ENCODE measurements at regions not wholly inside any gene's neighbourhood (a gene's known extent, or its start where the extent isn't known, plus 50 kb on each side); places are given as distances from the start of the nearest gene placed in this dataset.
"Not testable (repeated sequence)": the region's sequence is repeated elsewhere in the genome, so short reads cannot be mapped to it uniquely, and the experiment has no call there.

DNA sequence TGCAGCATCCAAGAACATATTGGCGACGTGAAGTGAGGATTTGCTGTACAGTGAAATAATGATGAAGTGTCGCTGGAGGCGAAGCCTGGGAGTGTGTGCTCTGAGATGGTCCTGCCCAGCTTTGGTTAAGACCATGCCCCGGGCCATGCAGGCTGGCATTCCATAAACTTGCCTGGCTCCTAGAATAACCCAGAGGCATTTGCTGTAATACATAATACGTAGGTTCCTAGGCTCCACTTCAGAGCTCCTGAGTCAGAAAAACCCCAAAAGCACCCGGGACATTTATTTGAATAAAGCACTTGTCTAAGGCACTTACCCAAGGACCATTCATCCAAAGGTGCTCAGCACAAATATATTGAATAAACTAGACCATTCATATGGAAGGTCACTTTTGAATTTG, 279.3 kb downstream of the ABCC12 start:
- no peak overlapping the region for H3K4me3 ChIP-seq (ENCODE audit: low read length)
- H2AFZ ChIP-seq (ENCODE audit: low read length): no peak overlapping the region
- H3K9me3 ChIP-seq (ENCODE audit: low read length): no peaks in the 10 kb centered on the region
- no peaks in the 10 kb centered on the region for H4K20me1 ChIP-seq (ENCODE audit: insufficient read depth, low read depth, low read length)
- H3K27ac ChIP-seq (ENCODE audit: low read length): no peak overlapping the region
- no peaks in the 10 kb centered on the region for H3K27me3 ChIP-seq (ENCODE audit: low read length)
- no peak overlapping the region for H3K9ac ChIP-seq (ENCODE audit: low read length)
- H3K79me2 ChIP-seq (ENCODE audit: low read length): no peaks in the 10 kb centered on the region
- DNase-seq: no peak
- H3K4me2 ChIP-seq (ENCODE audit: low read depth, low read length, poor library complexity, severe bottlenecking): no peak overlapping the region
- H3K36me3 ChIP-seq (ENCODE audit: insufficient read depth, low read length): no peaks in the 10 kb centered on the region
- peaks cover 37% of the 10 kb centered on the region for H3K4me1 ChIP-seq (ENCODE audit: low read length)
- H3K9me2 ChIP-seq (replicated peaks; ENCODE audit: insufficient read depth, low read length): no peaks in the 10 kb centered on the region

GRCh38 chr16:47873434-47873833, 282.4 kb downstream of the ABCC12 start:
- Histone ChIP-seq H4K20me1 (ENCODE audit: insufficient read depth, low read depth, low read length) (no peaks in the 10 kb centered on the region), H2AFZ (ENCODE audit: low read length) (no peak overlapping the region), H3K27ac (ENCODE audit: low read length) (no peak overlapping the region), H3K4me2 (ENCODE audit: low read depth, low read length, poor library complexity, severe bottlenecking) (no peak overlapping the region), H3K9me2 (replicated peaks; ENCODE audit: insufficient read depth, low read length) (no peaks in the 10 kb centered on the region), H3K4me1 (ENCODE audit: low read length) (peaks cover 27% of the 10 kb centered on the region), H3K9me3 (ENCODE audit: low read length) (no peaks in the 10 kb centered on the region), H3K36me3 (ENCODE audit: insufficient read depth, low read length) (no peaks in the 10 kb centered on the region), H3K79me2 (ENCODE audit: low read length) (no peaks in the 10 kb centered on the region), H3K4me3 (ENCODE audit: low read length) (no peak overlapping the region), H3K9ac (ENCODE audit: low read length) (no peak overlapping the region), H3K27me3 (ENCODE audit: low read length) (no peaks in the 10 kb centered on the region)
- peak; percentile 83 for DNase-seq

DNA sequence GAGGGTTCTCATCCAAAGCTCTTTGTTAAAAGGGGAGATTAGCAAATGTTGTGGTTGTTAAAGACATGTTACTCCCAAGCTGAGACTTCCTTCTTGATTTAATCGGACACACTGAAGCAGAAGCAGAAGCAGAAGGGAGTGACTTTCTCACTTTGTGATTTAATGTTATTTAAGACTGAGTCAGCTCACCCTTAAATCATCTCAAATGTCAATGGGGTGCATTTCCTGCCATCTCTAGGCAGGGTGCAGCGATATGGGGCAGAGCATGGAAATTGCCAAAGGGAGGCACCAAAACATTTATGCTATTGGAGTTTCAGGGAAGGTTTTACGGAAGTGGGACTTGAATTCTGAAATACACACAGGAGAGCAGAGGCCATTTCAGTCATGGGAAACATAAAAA, 283.6 kb downstream of the ABCC12 start:
- no peak overlapping the region for H3K4me3 ChIP-seq (ENCODE audit: low read length)
- no peak overlapping the region for H3K9ac ChIP-seq (ENCODE audit: low read length)

DNA sequence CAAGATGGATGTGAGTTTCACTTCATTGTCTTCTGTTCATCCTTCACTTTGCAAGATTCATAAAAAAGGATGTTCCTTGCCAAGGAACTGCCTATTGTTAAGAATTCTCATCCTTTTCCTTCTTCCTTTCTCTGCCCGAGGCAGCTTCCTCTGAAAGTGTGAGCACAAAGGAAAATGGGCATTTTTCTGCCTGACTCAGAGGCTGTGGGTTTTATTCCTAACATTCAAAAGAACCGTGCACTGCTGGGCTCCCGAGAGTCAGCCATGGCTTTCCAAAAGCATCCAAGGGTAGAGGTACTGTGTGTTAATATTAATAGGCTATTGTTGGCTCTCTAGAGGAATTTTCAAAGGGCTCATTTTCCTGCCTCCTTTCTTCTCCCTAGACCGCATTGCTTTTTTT, 289.4 kb downstream of the ABCC12 start:
- 0 out of 2 replicates have a peak, but pooled peaks cover 3% of the 10 kb centered on the region for H3K4me1 ChIP-seq (ENCODE audit: low read length)
- H3K79me2 ChIP-seq (ENCODE audit: low read length): no peaks in the 10 kb centered on the region
- H3K4me2 ChIP-seq (ENCODE audit: low read depth, low read length, poor library complexity, severe bottlenecking): no peak overlapping the region
- 0 out of 2 replicates have a peak overlapping the region, but pooled peaks have one; percentile 57 for H2AFZ ChIP-seq (ENCODE audit: low read length)
- H3K9me3 ChIP-seq (ENCODE audit: low read length): no peaks in the 10 kb centered on the region
- DNase-seq: no peak
- no peak overlapping the region for H3K9ac ChIP-seq (ENCODE audit: low read length)
- no peak overlapping the region for H3K4me3 ChIP-seq (ENCODE audit: low read length)
- H3K27ac ChIP-seq (ENCODE audit: low read length): no peak overlapping the region
- H4K20me1 ChIP-seq (ENCODE audit: insufficient read depth, low read depth, low read length): no peaks in the 10 kb centered on the region
- H3K9me2 ChIP-seq (replicated peaks; ENCODE audit: insufficient read depth, low read length): no peaks in the 10 kb centered on the region
- no peaks in the 10 kb centered on the region for H3K27me3 ChIP-seq (ENCODE audit: low read length)
- H3K36me3 ChIP-seq (ENCODE audit: insufficient read depth, low read length): no peaks in the 10 kb centered on the region

More for the DNA sequence above, 283.6 kb downstream of the ABCC12 start:
- Histone ChIP-seq H3K27me3 (ENCODE audit: low read length) (no peaks in the 10 kb centered on the region), H3K27ac (ENCODE audit: low read length) (no peak overlapping the region), H2AFZ (ENCODE audit: low read length) (no peak overlapping the region), H3K36me3 (ENCODE audit: insufficient read depth, low read length) (no peaks in the 10 kb centered on the region), H3K9me3 (ENCODE audit: low read length) (no peaks in the 10 kb centered on the region), H4K20me1 (ENCODE audit: insufficient read depth, low read depth, low read length) (no peaks in the 10 kb centered on the region), H3K79me2 (ENCODE audit: low read length) (no peaks in the 10 kb centered on the region), H3K9me2 (replicated peaks; ENCODE audit: insufficient read depth, low read length) (no peaks in the 10 kb centered on the region), H3K4me1 (ENCODE audit: low read length) (peaks cover 25% of the 10 kb centered on the region), H3K4me2 (ENCODE audit: low read depth, low read length, poor library complexity, severe bottlenecking) (no peak overlapping the region)
- no peak for DNase-seq

- Histone ChIP-seq H3K4me1 (ENCODE audit: low read length) (0 out of 2 replicates have a peak, but pooled peaks cover 3% of the 10 kb centered on the region), H3K79me2 (ENCODE audit: low read length) (no peaks in the 10 kb centered on the region), H3K27me3 (ENCODE audit: low read length) (no peaks in the 10 kb centered on the region), H2AFZ (ENCODE audit: low read length) (no peak overlapping the region), H4K20me1 (ENCODE audit: insufficient read depth, low read depth, low read length) (no peaks in the 10 kb centered on the region), H3K4me3 (ENCODE audit: low read length) (no peak overlapping the region), H3K36me3 (ENCODE audit: insufficient read depth, low read length) (no peaks in the 10 kb centered on the region), H3K9me2 (replicated peaks; ENCODE audit: insufficient read depth, low read length) (no peaks in the 10 kb centered on the region), H3K4me2 (ENCODE audit: low read depth, low read length, poor library complexity, severe bottlenecking) (no peak overlapping the region), H3K9ac (ENCODE audit: low read length) (no peak overlapping the region), H3K9me3 (ENCODE audit: low read length) (no peaks in the 10 kb centered on the region), H3K27ac (ENCODE audit: low read length) (no peak overlapping the region)
- DNase-seq: no peak
Observed at GRCh38 chr16:47865337-47865855, 290.4 kb downstream of the ABCC12 start.

GRCh38 chr16:47864262-47864661, 291.5 kb downstream of the ABCC12 start:
- H3K79me2 ChIP-seq (ENCODE audit: low read length); H3K36me3 ChIP-seq (ENCODE audit: insufficient read depth, low read length); H3K4me3 ChIP-seq (ENCODE audit: low read length); DNase-seq; H3K9me2 ChIP-seq (replicated peaks; ENCODE audit: insufficient read depth, low read length); H3K9me3 ChIP-seq (ENCODE audit: low read length); H3K4me1 ChIP-seq (ENCODE audit: low read length); H3K27me3 ChIP-seq (ENCODE audit: low read length); H3K27ac ChIP-seq (ENCODE audit: low read length); H3K4me2 ChIP-seq (ENCODE audit: low read depth, low read length, poor library complexity, severe bottlenecking); H4K20me1 ChIP-seq (ENCODE audit: insufficient read depth, low read depth, low read length); H3K9ac ChIP-seq (ENCODE audit: low read length): not testable (repeated sequence)
- 0 out of 2 replicates have a peak overlapping the region, but pooled peaks have one; percentile 34 for H2AFZ ChIP-seq (ENCODE audit: low read length)

GRCh38 chr16:47861999-47862398, 293.8 kb downstream of the ABCC12 start:
- Histone ChIP-seq H3K27me3 (ENCODE audit: low read length) (no peaks in the 10 kb centered on the region), H3K79me2 (ENCODE audit: low read length) (no peaks in the 10 kb centered on the region), H2AFZ (ENCODE audit: low read length) (no peak overlapping the region), H3K9me3 (ENCODE audit: low read length) (no peaks in the 10 kb centered on the region), H3K9me2 (replicated peaks; ENCODE audit: insufficient read depth, low read length) (no peaks in the 10 kb centered on the region), H4K20me1 (ENCODE audit: insufficient read depth, low read depth, low read length) (no peaks in the 10 kb centered on the region), H3K4me2 (ENCODE audit: low read depth, low read length, poor library complexity, severe bottlenecking) (no peak overlapping the region), H3K4me3 (ENCODE audit: low read length) (no peak overlapping the region), H3K36me3 (ENCODE audit: insufficient read depth, low read length) (no peaks in the 10 kb centered on the region), H3K4me1 (ENCODE audit: low read length) (peaks cover 4% of the 10 kb centered on the region), H3K27ac (ENCODE audit: low read length) (no peak overlapping the region), H3K9ac (ENCODE audit: low read length) (no peak overlapping the region)
- DNase-seq: no peak

DNA sequence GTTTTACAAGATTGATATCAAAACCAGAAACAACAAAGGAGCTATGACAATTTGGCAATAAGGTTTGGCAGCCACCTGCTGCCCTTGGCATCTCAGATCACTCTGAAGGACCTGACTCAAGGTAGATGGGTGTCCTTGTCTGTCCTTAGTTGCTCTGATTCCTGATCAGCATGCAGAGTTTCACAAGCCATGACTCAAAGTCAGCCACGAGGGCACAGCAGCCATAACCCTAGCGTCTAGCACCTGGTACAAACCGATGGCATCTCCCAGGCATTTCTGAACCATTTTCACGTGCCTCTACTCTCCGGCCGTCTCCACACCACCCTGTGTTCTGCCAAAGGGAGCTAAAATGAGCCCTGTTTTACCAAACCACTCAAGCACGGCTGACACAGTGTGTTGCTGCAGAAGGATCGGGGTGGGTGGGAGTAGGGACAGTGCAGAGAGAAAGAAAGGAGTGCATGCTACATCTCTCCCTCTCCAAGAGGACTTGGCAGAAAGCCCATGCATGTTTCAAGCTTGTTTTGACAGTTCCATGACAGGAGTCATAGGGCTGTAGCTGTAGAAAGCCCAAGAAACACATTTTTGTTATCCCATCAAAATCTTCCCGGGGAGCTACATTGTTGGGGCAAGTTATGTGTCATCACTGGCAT, 297.3 kb downstream of the ABCC12 start:
- no peak for DNase-seq
- H3K4me3 ChIP-seq (ENCODE audit: low read length): no peak overlapping the region
- H3K9ac ChIP-seq (ENCODE audit: low read length): no peak overlapping the region
- no peaks in the 10 kb centered on the region for H3K27me3 ChIP-seq (ENCODE audit: low read length)
- no peaks in the 10 kb centered on the region for H3K9me2 ChIP-seq (replicated peaks; ENCODE audit: insufficient read depth, low read length)
- no peak overlapping the region for H2AFZ ChIP-seq (ENCODE audit: low read length)
- no peaks in the 10 kb centered on the region for H3K36me3 ChIP-seq (ENCODE audit: insufficient read depth, low read length)
- no peaks in the 10 kb centered on the region for H3K9me3 ChIP-seq (ENCODE audit: low read length)
- H3K79me2 ChIP-seq (ENCODE audit: low read length): no peaks in the 10 kb centered on the region
- no peak overlapping the region for H3K4me2 ChIP-seq (ENCODE audit: low read depth, low read length, poor library complexity, severe bottlenecking)
- peaks cover 16% of the 10 kb centered on the region for H3K4me1 ChIP-seq (ENCODE audit: low read length)
- no peak overlapping the region for H3K27ac ChIP-seq (ENCODE audit: low read length)
- no peaks in the 10 kb centered on the region for H4K20me1 ChIP-seq (ENCODE audit: insufficient read depth, low read depth, low read length)

Measured in Karpas-422 (cell line).